Muscle layer of colon (tissue), 2 donors: ENCODE measurements at regions not wholly inside any gene's neighbourhood (a gene's known extent, or its start where the extent isn't known, plus 50 kb on each side); places are given as distances from the start of the nearest gene placed in this dataset.

ENCODE experiments used
- H3K27ac ChIP-seq: one replicate; pipeline ENCODE4 v1.7.0; 2013; ENCODE audit warnings: low read depth, mild to moderate bottlenecking, low read length, moderate library complexity
- H3K27me3 ChIP-seq, 2 donors: one replicate each; pipeline ENCODE4 v1.7.0; 2013; ENCODE audit warnings: low read length in 2 of 2, mild to moderate bottlenecking in 2 of 2; ENCODE audit not compliant: insufficient read depth in 2 of 2, control insufficient read depth in 1 of 2
- H3K36me3 ChIP-seq: one replicate; pipeline ENCODE4 v1.7.0; 2013; ENCODE audit warnings: mild to moderate bottlenecking, low read length; ENCODE audit not compliant: insufficient read depth
- H3K4me1 ChIP-seq: one replicate; pipeline ENCODE4 v1.7.0; 2013; ENCODE audit warnings: mild to moderate bottlenecking, low read length; ENCODE audit not compliant: insufficient read depth
- H3K4me3 ChIP-seq, 2 donors: one replicate each; pipeline ENCODE4 v1.7.0; 2013; ENCODE audit warnings: low read length in 2 of 2, low read depth in 1 of 2, mild to moderate bottlenecking in 1 of 2, moderate library complexity in 1 of 2
- H3K9ac ChIP-seq: one replicate; pipeline ENCODE4 v1.7.0; 2013; ENCODE audit warnings: low read length
- H3K9me3 ChIP-seq: one replicate; pipeline ENCODE4 v1.7.0; 2013; ENCODE audit warnings: mild to moderate bottlenecking, low read length
- donor health status: abdominal sarcoma.
- donor health status: Adenocarcinoma of cecum.

DNA sequence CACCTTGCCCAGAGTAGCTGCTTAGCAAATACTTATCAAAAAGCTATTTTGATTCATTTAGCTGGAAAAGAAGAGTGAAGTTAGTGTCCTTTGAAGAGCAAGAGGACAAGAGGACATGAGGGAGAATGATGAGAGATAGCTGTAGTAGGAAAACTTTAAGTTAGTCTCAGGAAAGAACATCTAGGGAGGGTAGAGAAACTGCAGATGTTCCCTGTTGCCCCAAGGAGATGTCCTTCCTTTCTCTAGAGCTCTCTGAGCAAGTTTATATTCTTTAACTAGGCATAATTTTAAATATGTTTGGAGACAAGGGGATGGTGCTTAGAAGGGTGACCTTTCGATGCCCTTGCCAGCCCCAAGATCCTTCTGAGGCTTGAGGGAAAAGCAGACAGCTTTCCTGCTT, 529.1 kb upstream of the TBX3 start:
- H3K27me3 ChIP-seq = no peaks in the 10 kb centered on the region
- H3K4me3 ChIP-seq = no peak overlapping the region
- peaks cover 29% of the 10 kb centered on the region for H3K4me1 ChIP-seq
- H3K9ac ChIP-seq = no peak overlapping the region
- H3K36me3 ChIP-seq = no peaks in the 10 kb centered on the region
- H3K9me3 ChIP-seq = no peaks in the 10 kb centered on the region
- H3K27ac ChIP-seq = no peak overlapping the region

DNA sequence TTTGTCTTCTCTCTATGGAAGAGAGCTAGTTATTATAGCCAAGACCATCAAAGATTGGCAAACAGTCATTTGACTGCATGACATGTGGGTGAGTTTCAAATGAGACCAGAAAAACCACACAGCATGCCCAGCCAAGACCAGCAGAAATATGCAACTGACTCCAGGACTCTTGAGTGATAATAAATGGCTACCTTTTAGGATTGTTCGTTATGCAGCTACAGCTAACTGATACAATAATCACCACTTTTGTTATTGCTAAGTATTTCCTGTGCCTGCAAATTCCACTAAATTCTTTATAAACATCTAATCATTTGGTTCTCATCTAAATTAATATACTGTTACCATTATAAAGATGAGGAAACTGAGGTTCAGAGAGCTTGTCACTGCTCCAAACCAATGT, 528.4 kb upstream of the TBX3 start:
- Histone ChIP-seq H3K4me3 (no peak overlapping the region), H3K36me3 (no peaks in the 10 kb centered on the region), H3K27me3 (no peaks in the 10 kb centered on the region), H3K9me3 (no peaks in the 10 kb centered on the region), H3K4me1 (peaks cover 29% of the 10 kb centered on the region), H3K27ac (no peak overlapping the region), H3K9ac (no peak overlapping the region)

DNA sequence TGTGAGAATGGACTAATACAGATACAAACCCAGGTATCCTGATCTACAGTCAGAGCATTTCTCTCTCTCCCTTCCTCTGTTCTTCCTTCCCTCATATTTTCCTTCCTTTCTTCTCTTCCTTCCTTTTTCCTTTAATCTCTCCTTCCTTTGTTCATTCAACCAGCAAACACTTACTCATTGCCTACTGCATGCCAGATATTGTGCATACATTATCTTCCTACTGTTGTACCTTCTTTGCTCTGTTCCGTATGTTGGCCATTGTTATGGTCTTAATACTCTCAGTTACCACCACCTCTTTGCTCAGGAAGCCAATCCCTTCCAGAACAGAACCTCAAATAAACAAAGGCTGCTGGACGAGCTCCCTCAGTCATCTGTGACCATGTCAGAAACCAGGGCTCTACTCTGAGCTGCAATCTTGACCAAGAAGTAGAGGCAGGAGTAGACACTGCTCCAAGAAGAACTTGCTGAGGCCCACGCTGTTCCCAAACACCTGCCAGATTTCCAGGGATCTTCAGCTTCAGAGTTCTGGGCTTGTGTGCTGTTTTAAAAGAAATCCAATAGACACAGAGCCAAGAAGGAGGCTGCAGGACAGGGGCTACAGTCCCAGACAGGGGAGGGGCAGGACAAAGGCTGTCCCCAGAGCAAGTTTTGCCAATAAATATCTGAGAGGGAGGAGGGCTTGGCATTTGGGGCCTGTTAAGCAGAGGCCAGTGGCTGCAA, 526.7 kb upstream of the TBX3 start:
- Histone ChIP-seq H3K27me3 (no peaks in the 10 kb centered on the region), H3K9me3 (no peaks in the 10 kb centered on the region), H3K27ac (no peak overlapping the region), H3K36me3 (no peaks in the 10 kb centered on the region), H3K9ac (no peak overlapping the region), H3K4me3 (no peak overlapping the region), H3K4me1 (peaks cover 29% of the 10 kb centered on the region)

DNA sequence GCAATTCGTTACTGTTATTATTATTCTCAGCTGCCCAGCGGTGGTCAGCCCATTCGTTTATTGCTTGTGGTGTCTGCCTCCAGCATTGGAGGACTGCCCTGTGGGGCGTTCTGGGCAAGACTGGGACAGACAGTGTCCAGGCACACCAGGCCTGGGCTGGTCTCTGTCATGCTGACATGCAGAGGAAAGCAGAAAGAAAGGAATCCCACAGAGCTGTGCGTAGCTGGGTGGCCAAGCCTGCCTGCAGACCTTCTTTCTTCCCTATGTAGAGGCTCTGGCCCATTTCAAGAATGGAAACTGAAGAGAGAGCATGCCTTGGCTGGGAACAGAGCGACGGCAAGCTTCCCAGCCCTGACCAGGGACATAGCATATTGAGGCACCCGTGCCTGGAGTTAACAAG, 525.3 kb upstream of the TBX3 start:
- no peaks in the 10 kb centered on the region for H3K9me3 ChIP-seq
- peaks cover 29% of the 10 kb centered on the region for H3K4me1 ChIP-seq
- no peak overlapping the region for H3K9ac ChIP-seq
- H3K4me3 ChIP-seq = no peak overlapping the region
- no peak overlapping the region for H3K27ac ChIP-seq
- no peaks in the 10 kb centered on the region for H3K27me3 ChIP-seq
- H3K36me3 ChIP-seq = no peaks in the 10 kb centered on the region

GRCh38 chr12:115208098-115208497, 524.1 kb upstream of the TBX3 start:
- no peak overlapping the region for H3K9ac ChIP-seq
- no peaks in the 10 kb centered on the region for H3K27me3 ChIP-seq
- no peaks in the 10 kb centered on the region for H3K9me3 ChIP-seq
- no peaks in the 10 kb centered on the region for H3K36me3 ChIP-seq
- H3K4me3 ChIP-seq = no peak overlapping the region
- H3K27ac ChIP-seq = no peak overlapping the region
- peaks cover 29% of the 10 kb centered on the region for H3K4me1 ChIP-seq

GRCh38 chr12:115207216-115207915, 523.4 kb upstream of the TBX3 start:
- Histone ChIP-seq H3K9ac (no peak overlapping the region), H3K27me3 (no peaks in the 10 kb centered on the region), H3K36me3 (no peaks in the 10 kb centered on the region), H3K4me1 (peaks cover 29% of the 10 kb centered on the region), H3K4me3 (no peak overlapping the region), H3K9me3 (no peaks in the 10 kb centered on the region), H3K27ac (no peak overlapping the region)

GRCh38 chr12:115206801-115207200, 522.8 kb upstream of the TBX3 start:
- H3K4me3 ChIP-seq = no peak overlapping the region
- H3K9me3 ChIP-seq = no peaks in the 10 kb centered on the region
- H3K36me3 ChIP-seq = no peaks in the 10 kb centered on the region
- H3K27ac ChIP-seq = no peak overlapping the region
- no peak overlapping the region for H3K9ac ChIP-seq
- H3K4me1 ChIP-seq = peaks cover 29% of the 10 kb centered on the region
- no peaks in the 10 kb centered on the region for H3K27me3 ChIP-seq

- H3K27ac ChIP-seq = no peak overlapping the region
- H3K4me1 ChIP-seq = peaks cover 19% of the 10 kb centered on the region
- no peaks in the 10 kb centered on the region for H3K9me3 ChIP-seq
- H3K27me3 ChIP-seq = no peaks in the 10 kb centered on the region
- no peak overlapping the region for H3K4me3 ChIP-seq
- no peaks in the 10 kb centered on the region for H3K36me3 ChIP-seq
- no peak overlapping the region for H3K9ac ChIP-seq
These were observed 521.9 kb upstream of the TBX3 start for GRCh38 chr12:115205755-115206308.

- H3K4me1 ChIP-seq = peaks cover 13% of the 10 kb centered on the region
- H3K9ac ChIP-seq = no peak overlapping the region
- no peaks in the 10 kb centered on the region for H3K9me3 ChIP-seq
- H3K27ac ChIP-seq = no peak overlapping the region
- no peaks in the 10 kb centered on the region for H3K36me3 ChIP-seq
- no peak overlapping the region for H3K4me3 ChIP-seq
- no peaks in the 10 kb centered on the region for H3K27me3 ChIP-seq
These were observed 521.2 kb upstream of the TBX3 start for GRCh38 chr12:115204957-115205754.

GRCh38 chr12:115203701-115204100, 519.7 kb upstream of the TBX3 start:
- no peaks in the 10 kb centered on the region for H3K27me3 ChIP-seq
- peaks cover under 1% of the 10 kb centered on the region for H3K4me1 ChIP-seq
- no peak overlapping the region for H3K27ac ChIP-seq
- H3K9me3 ChIP-seq = no peaks in the 10 kb centered on the region
- H3K36me3 ChIP-seq = no peaks in the 10 kb centered on the region
- no peak overlapping the region for H3K9ac ChIP-seq
- no peak overlapping the region for H3K4me3 ChIP-seq

GRCh38 chr12:115201966-115202365, 518.0 kb upstream of the TBX3 start:
- Histone ChIP-seq H3K27me3 (no peaks in the 10 kb centered on the region), H3K9me3 (no peaks in the 10 kb centered on the region), H3K27ac (no peak overlapping the region), H3K4me3 (no peak overlapping the region), H3K9ac (no peak overlapping the region), H3K36me3 (no peaks in the 10 kb centered on the region), H3K4me1 (no peaks in the 10 kb centered on the region)
